Mesenchymal stem cell (in vitro differentiated cells and primary cell): ENCODE measurements at regions not wholly inside any gene's neighbourhood (a gene's known extent, or its start where the extent isn't known, plus 50 kb on each side); places are given as distances from the start of the nearest gene placed in this dataset.

ENCODE experiments used
- DNase-seq: peaks from one replicate; pipeline ENCODE4 v3.0.0-alpha.2; 2013
- H2AFZ ChIP-seq: one replicate; pipeline ENCODE4 v1.6.1; 2013; ENCODE audit warnings: low read depth, mild to moderate bottlenecking, control low read depth, inconsistent platforms, low read length, moderate library complexity
- H2AK5ac ChIP-seq: 2 replicates; pipeline ENCODE4 v1.6.1; 2013; ENCODE audit warnings: low read length, moderate library complexity, mild to moderate bottlenecking, inconsistent platforms; ENCODE audit not compliant: severe bottlenecking
- H2BK120ac ChIP-seq: one replicate; pipeline ENCODE4 v1.6.1; 2013; ENCODE audit warnings: low read depth, mild to moderate bottlenecking, inconsistent platforms, low read length, moderate library complexity
- H2BK12ac ChIP-seq, 2 experiments: one replicate each; pipeline ENCODE4 v1.6.1; 2013; ENCODE audit warnings: inconsistent platforms in 2 of 2, low read length in 2 of 2, mild to moderate bottlenecking in 2 of 2, moderate library complexity in 2 of 2, control low read depth in 1 of 2
- H2BK15ac ChIP-seq: one replicate; pipeline ENCODE4 v1.6.1; 2013; ENCODE audit warnings: mild to moderate bottlenecking, low read depth, inconsistent platforms; ENCODE audit not compliant: poor library complexity, severe bottlenecking
- H2BK5ac ChIP-seq: 2 replicates; pipeline ENCODE4 v1.6.1; 2013; ENCODE audit warnings: low read depth, mild to moderate bottlenecking, low read length, control low read depth, inconsistent platforms; ENCODE audit not compliant: poor library complexity, severe bottlenecking
- H3K14ac ChIP-seq, 2 experiments: one replicate each; pipeline ENCODE4 v1.6.1; 2013; ENCODE audit warnings: inconsistent platforms in 2 of 2, low read length in 2 of 2, control low read depth in 1 of 2, mild to moderate bottlenecking in 1 of 2, moderate library complexity in 1 of 2
- H3K18ac ChIP-seq, 2 experiments: one replicate each; pipeline ENCODE4 v1.6.1; 2013; ENCODE audit warnings: inconsistent platforms in 2 of 2, low read length in 2 of 2, control low read depth in 1 of 2, low read depth in 1 of 2, mild to moderate bottlenecking in 1 of 2
- H3K23ac ChIP-seq, 2 experiments: one replicate each; pipeline ENCODE4 v1.6.1; 2013; ENCODE audit warnings: inconsistent platforms in 2 of 2, low read length in 2 of 2, mild to moderate bottlenecking in 2 of 2, moderate library complexity in 2 of 2, control low read depth in 1 of 2
- H3K27ac ChIP-seq: 2 replicates; pipeline ENCODE4 v1.5.1; 2013; ENCODE audit warnings: mild to moderate bottlenecking, moderate library complexity, low read length, control low read depth, inconsistent platforms; ENCODE audit not compliant: poor library complexity, severe bottlenecking
- H3K27me3 ChIP-seq, 2 experiments: 2 replicates each; pipeline versions ENCODE4 v1.6.1 to v1.7.0; 2013; ENCODE audit warnings: low read length in 2 of 2, mild to moderate bottlenecking in 2 of 2, moderate library complexity in 2 of 2, control low read depth in 1 of 2, inconsistent platforms in 1 of 2; ENCODE audit not compliant: control insufficient read depth in 1 of 2, insufficient read depth in 1 of 2
- H3K36me3 ChIP-seq, 2 experiments: 2 replicates each; pipeline versions ENCODE4 v1.6.1 to v1.7.0; 2013; ENCODE audit warnings: low read length in 2 of 2, control low read depth in 1 of 2, inconsistent platforms in 1 of 2, low read depth in 1 of 2, mild to moderate bottlenecking in 1 of 2; ENCODE audit not compliant: insufficient read depth in 2 of 2, control insufficient read depth in 1 of 2
- H3K4ac ChIP-seq, 2 experiments: one replicate each; pipeline ENCODE4 v1.6.1; 2013; ENCODE audit warnings: inconsistent platforms in 2 of 2, low read length in 2 of 2, mild to moderate bottlenecking in 2 of 2, moderate library complexity in 2 of 2, control low read depth in 1 of 2, low read depth in 1 of 2
- H3K4me1 ChIP-seq: 2 replicates; pipeline ENCODE4 v1.6.1; 2013; ENCODE audit warnings: low read depth, low read length, control low read depth; ENCODE audit not compliant: control insufficient read depth, insufficient read depth
- H3K4me2 ChIP-seq: 2 replicates; pipeline ENCODE4 v1.6.1; 2013; ENCODE audit warnings: low read length, mild to moderate bottlenecking, inconsistent platforms; ENCODE audit not compliant: poor library complexity, severe bottlenecking
- H3K4me3 ChIP-seq, 2 experiments: 2 replicates each; pipeline versions ENCODE4 v1.5.1 to v1.7.0; 2013; ENCODE audit warnings: low read length in 2 of 2, mild to moderate bottlenecking in 2 of 2, control low read depth in 1 of 2, low read depth in 1 of 2; ENCODE audit not compliant: insufficient read depth in 1 of 2
- H3K79me1 ChIP-seq: replicated peaks from 2 replicates; pipeline ENCODE4 v1.6.1; 2013; ENCODE audit warnings: mild to moderate bottlenecking, control low read depth, low read length, inconsistent platforms; ENCODE audit not compliant: poor library complexity, severe bottlenecking
- H3K9ac ChIP-seq: 2 replicates; pipeline ENCODE4 v1.7.0; 2013; ENCODE audit warnings: mild to moderate bottlenecking, low read length, moderate library complexity
- H3K9me3 ChIP-seq: 2 replicates; pipeline ENCODE4 v1.7.0; 2013; ENCODE audit warnings: mild to moderate bottlenecking, low read length; ENCODE audit not compliant: control insufficient read depth
- H4K8ac ChIP-seq: one replicate; pipeline ENCODE4 v1.6.1; 2013; ENCODE audit warnings: inconsistent platforms, mild to moderate bottlenecking, low read length, moderate library complexity
- H4K91ac ChIP-seq: one replicate; pipeline ENCODE4 v1.6.1; 2013; ENCODE audit warnings: mild to moderate bottlenecking, low read length, inconsistent platforms
- WGBS: methylation state at CpG from one replicate; pipeline ENCODE4 v1.1.7; 2013; ENCODE audit warnings: mixed read lengths; 5-methylcytosine and 5-hydroxymethylcytosine counted together

DNA sequence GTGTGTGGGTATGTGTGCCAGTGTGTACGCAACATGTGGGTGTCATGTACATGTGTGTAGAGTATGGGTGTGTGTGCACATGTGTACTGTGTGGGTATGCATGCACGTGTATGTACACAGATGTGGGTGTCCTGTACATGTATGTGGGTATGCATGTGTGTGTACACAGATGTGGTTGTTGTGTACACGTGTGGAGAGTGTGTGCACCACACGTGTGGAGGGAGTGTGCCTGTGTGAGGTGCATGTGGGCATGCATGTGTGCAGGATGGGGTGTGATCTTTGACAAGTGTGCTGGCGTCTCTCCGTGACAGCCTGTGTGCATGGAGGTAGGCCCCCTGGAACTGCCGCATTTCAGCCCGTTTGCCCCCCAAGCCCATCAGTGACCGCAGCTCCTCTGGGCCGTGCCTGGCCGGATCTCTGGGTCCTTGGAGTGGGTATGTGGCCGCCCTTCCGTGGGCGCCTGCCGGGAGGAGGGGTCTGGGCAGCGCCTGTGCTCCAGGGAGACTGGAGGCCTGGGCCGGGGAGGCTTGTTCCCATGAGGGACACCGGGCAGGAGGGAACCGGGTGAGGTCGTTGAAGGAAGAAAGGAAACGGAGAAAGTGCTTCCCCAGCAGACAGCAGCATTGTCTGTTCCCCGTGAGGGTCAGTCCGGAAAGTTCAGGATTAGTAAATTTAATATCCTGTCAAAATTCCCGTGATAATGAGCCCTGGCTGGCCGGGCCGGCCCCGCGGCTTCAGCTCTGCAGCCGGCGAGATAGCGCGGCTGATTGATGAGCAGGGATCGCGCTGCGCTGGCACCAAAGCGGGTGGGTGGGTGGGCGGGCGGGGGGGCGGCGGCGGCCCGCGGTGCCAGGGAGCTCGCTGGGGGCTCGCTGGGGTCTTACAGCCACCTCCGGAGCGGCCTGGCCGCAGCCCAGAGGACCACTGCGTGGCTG lies 91.1 kb upstream of the SOX1 start:
- H3K4me2 ChIP-seq, result no peak overlapping the region
- H4K8ac ChIP-seq, result no peak overlapping the region
- H3K27me3 ChIP-seq, result peaks cover 0 to 4% of the 10 kb centered on the region in 2 experiments
- no peak overlapping the region for H3K4ac ChIP-seq
- no peak overlapping the region for H3K14ac ChIP-seq
- peaks cover 6% of the 10 kb centered on the region for H3K9me3 ChIP-seq
- H2BK15ac ChIP-seq, result no peak overlapping the region
- WGBS, result 92% methylated on average over 46 of the region's 49 CpGs
- H3K36me3 ChIP-seq, result no peaks in the 10 kb centered on the region
- H3K4me1 ChIP-seq, result no peaks in the 10 kb centered on the region
- no peak overlapping the region for H3K4me3 ChIP-seq
- peak overlapping the region in 1 of 2 experiments; percentile 14 for H3K18ac ChIP-seq
- no peak for DNase-seq
- no peak overlapping the region for H3K27ac ChIP-seq
- no peak overlapping the region for H2AFZ ChIP-seq
- no peak overlapping the region for H2AK5ac ChIP-seq
- H2BK120ac ChIP-seq, result no peak overlapping the region
- no peak overlapping the region for H3K23ac ChIP-seq
- no peak overlapping the region for H2BK5ac ChIP-seq
- H3K9ac ChIP-seq, result no peak overlapping the region
- H3K79me1 ChIP-seq, result no peaks in the 10 kb centered on the region
- H4K91ac ChIP-seq, result no peak overlapping the region
- no peak overlapping the region for H2BK12ac ChIP-seq

DNA sequence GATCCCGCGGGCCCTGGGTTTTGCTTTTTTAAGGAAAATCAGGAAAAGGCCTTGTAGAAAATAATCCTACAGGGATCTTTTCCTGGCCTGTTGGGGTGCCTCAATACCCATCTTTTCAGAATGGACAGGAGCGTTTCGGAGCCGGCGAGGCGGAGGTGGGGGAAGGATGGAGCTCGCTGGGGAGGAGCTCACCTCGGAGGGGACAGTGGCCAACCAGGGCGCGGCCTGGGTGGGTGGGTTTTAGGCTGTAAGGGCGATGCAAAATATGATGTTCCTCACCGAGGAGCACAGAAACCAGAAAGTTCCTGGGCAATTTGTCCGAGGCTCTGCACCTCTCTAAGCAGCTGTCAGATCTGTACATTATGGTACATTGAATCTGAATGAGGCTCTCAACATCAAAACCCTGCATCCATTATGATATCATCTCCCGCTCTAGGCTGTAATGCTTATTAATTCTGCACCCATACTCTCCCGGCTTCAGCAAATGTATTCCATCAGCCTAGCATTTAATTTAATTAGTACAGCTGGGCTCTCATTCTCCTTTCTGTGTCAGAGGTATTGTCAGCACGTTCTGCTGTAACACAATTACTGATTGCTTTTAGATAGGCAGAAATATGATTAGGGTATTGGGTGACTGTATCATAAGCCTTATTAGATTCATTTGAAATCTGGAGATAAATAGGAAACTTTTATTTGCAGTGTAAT lies 90.3 kb upstream of the SOX1 start:
- Histone ChIP-seq H4K8ac (no peak overlapping the region), H3K79me1 (no peaks in the 10 kb centered on the region), H3K4me2 (no peak overlapping the region), H2BK15ac (no peak overlapping the region), H3K23ac (no peak overlapping the region), H3K9me3 (peaks cover 9% of the 10 kb centered on the region), H3K4me3 (no peak overlapping the region), H3K27me3 (peaks cover 0 to 4% of the 10 kb centered on the region in 2 experiments), H3K18ac (no peak overlapping the region), H3K27ac (no peak overlapping the region), H3K36me3 (no peaks in the 10 kb centered on the region), H3K14ac (no peak overlapping the region), H3K9ac (no peak overlapping the region), H2BK12ac (no peak overlapping the region), H3K4ac (no peak overlapping the region), H4K91ac (no peak overlapping the region), H2BK5ac (no peak overlapping the region), H2AK5ac (no peak overlapping the region), H2BK120ac (no peak overlapping the region), H3K4me1 (no peaks in the 10 kb centered on the region), H2AFZ (no peak overlapping the region)
- no peak for DNase-seq
- 82% methylated on average over 17 of the region's 17 CpGs for WGBS

DNA sequence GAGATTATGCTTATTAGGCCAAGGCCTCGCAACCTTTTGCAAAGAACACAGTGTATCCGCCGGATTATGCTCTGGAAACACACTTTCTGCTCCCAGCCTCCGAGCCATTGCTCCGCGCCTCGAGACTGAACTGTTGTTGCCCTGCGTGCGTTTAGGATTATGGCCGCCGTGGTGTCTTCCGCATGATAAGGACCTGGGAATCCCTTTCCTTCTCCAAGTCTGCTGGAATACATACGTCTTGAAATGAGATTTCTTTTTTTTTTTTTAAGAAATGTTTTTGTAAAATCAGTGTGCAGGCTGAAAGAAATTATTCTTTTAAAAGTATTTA lies 89.8 kb upstream of the SOX1 start:
- H3K27me3 ChIP-seq, result peaks cover 0 to 4% of the 10 kb centered on the region in 2 experiments
- no peaks in the 10 kb centered on the region for H3K36me3 ChIP-seq
- no peak overlapping the region for H3K27ac ChIP-seq
- no peak overlapping the region for H2AFZ ChIP-seq
- H2BK120ac ChIP-seq, result no peak overlapping the region
- no peak overlapping the region for H2BK12ac ChIP-seq
- no peak overlapping the region for H3K4ac ChIP-seq
- H3K4me1 ChIP-seq, result no peaks in the 10 kb centered on the region
- no peak overlapping the region for H2AK5ac ChIP-seq
- 95% methylated on average over 13 of the region's 13 CpGs for WGBS
- no peak overlapping the region for H3K9ac ChIP-seq
- no peak overlapping the region for H2BK15ac ChIP-seq
- H4K8ac ChIP-seq, result no peak overlapping the region
- DNase-seq, result no peak
- no peak overlapping the region for H3K18ac ChIP-seq
- H4K91ac ChIP-seq, result no peak overlapping the region
- H3K9me3 ChIP-seq, result peaks cover 9% of the 10 kb centered on the region
- no peak overlapping the region for H3K14ac ChIP-seq
- no peak overlapping the region for H3K23ac ChIP-seq
- no peak overlapping the region for H2BK5ac ChIP-seq
- H3K79me1 ChIP-seq, result no peaks in the 10 kb centered on the region
- H3K4me2 ChIP-seq, result no peak overlapping the region
- H3K4me3 ChIP-seq, result no peak overlapping the region

DNA sequence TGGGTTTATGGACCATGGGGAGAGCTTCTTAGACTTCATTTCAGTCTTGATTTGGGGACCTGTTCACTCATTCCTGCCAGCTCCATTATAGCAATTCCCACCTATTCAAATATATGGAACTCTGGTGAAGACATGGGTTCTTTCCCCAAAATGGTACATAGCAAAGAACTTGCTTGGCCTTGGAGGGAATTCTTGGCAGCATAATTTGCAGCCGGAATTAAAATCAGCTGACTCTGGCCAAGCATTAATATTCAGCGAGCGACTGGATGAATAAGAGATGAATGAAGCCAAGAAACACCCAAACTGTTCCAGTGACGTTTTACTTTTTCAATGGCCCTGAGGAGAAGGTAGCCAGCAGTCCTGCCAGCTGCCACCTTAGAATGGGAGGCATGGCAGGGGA lies 88.4 kb upstream of the SOX1 start:
- Histone ChIP-seq H3K23ac (no peak overlapping the region), H3K4me1 (no peaks in the 10 kb centered on the region), H3K27me3 (no peaks in the 10 kb centered on the region), H3K9ac (no peak overlapping the region), H3K9me3 (peaks cover 9% of the 10 kb centered on the region), H3K79me1 (no peaks in the 10 kb centered on the region), H2AFZ (no peak overlapping the region), H4K8ac (no peak overlapping the region), H4K91ac (no peak overlapping the region), H2AK5ac (no peak overlapping the region), H2BK15ac (no peak overlapping the region), H3K36me3 (no peaks in the 10 kb centered on the region), H3K14ac (no peak overlapping the region), H3K4me3 (no peak overlapping the region), H3K27ac (no peak overlapping the region), H3K18ac (no peak overlapping the region), H3K4ac (no peak overlapping the region), H3K4me2 (no peak overlapping the region), H2BK120ac (no peak overlapping the region), H2BK5ac (no peak overlapping the region), H2BK12ac (no peak overlapping the region)
- 55% methylated on average over 4 of the region's 4 CpGs for WGBS
- DNase-seq, result no peak
